Activated CD4-positive, alpha-beta T cell treated with anti-CD3 and anti-CD28 coated beads for 24 hours (primary cell): ENCODE measurements at regions not wholly inside any gene's neighbourhood (a gene's known extent, or its start where the extent isn't known, plus 50 kb on each side); places are given as distances from the start of the nearest gene placed in this dataset.
"Not testable (repeated sequence)": the region's sequence is repeated elsewhere in the genome, so short reads cannot be mapped to it uniquely, and the experiment has no call there.

Source experiments
- DNase-seq, 2 donors: peaks; one replicate each; pipeline ENCODE4 v3.0.0-alpha.2; 2020; ENCODE audit warnings: low read depth in 2 of 2

GRCh38 chr13:40355126-40355724 lies 311.2 kb downstream of the FOXO1 start:
- no peak for DNase-seq

- DNase-seq = no peak
These were observed 310.4 kb downstream of the FOXO1 start for GRCh38 chr13:40356011-40356410.

GRCh38 chr13:40356458-40356857 lies 310.0 kb downstream of the FOXO1 start:
- DNase-seq = not testable (repeated sequence)

- no peak for DNase-seq
These were observed 303.9 kb downstream of the FOXO1 start for GRCh38 chr13:40362502-40362901.

- no peak for DNase-seq
These were observed 302.8 kb downstream of the FOXO1 start for GRCh38 chr13:40363653-40364052.

- DNase-seq = no peak
These were observed 300.3 kb downstream of the FOXO1 start for GRCh38 chr13:40366119-40366518.

GRCh38 chr13:40368127-40368891 lies 298.1 kb downstream of the FOXO1 start:
- no peak for DNase-seq

GRCh38 chr13:40370661-40371060 lies 295.8 kb downstream of the FOXO1 start:
- no peak for DNase-seq

GRCh38 chr13:40371531-40372125 lies 294.8 kb downstream of the FOXO1 start:
- no peak for DNase-seq

GRCh38 chr13:40373608-40374007 lies 292.8 kb downstream of the FOXO1 start:
- peak; percentile 35 to 44 for DNase-seq

GRCh38 chr13:40375489-40376171 lies 290.8 kb downstream of the FOXO1 start:
- DNase-seq = no peak

GRCh38 chr13:40376296-40376849 lies 290.1 kb downstream of the FOXO1 start:
- DNase-seq = no peak

GRCh38 chr13:40376867-40377535 lies 289.4 kb downstream of the FOXO1 start:
- no peak for DNase-seq

- DNase-seq = peak; percentile 12 to 28
These were observed 288.7 kb downstream of the FOXO1 start for GRCh38 chr13:40377783-40378182.

GRCh38 chr13:40379196-40379595 lies 287.2 kb downstream of the FOXO1 start:
- DNase-seq = no peak

- DNase-seq = no peak
These were observed 286.5 kb downstream of the FOXO1 start for GRCh38 chr13:40379794-40380578.

- no peak for DNase-seq
These were observed 284.3 kb downstream of the FOXO1 start for GRCh38 chr13:40381935-40382764.

GRCh38 chr13:40383132-40383531 lies 283.3 kb downstream of the FOXO1 start:
- no peak for DNase-seq

- DNase-seq = no peak
These were observed 282.6 kb downstream of the FOXO1 start for GRCh38 chr13:40383885-40384284.
